ENCODE measurements at regions not wholly inside any gene's neighbourhood (a gene's known extent, or its start where the extent isn't known, plus 50 kb on each side); places are given as distances from the start of the nearest gene placed in this dataset.

- H3K27ac ChIP-seq: peak overlapping the region in 20 of 21 experiments; percentile 19 to 90 (median 73)
Measured at GRCh38 chr6:71419217-71420094, 130.8 kb downstream of the OGFRL1 start.

DNA sequence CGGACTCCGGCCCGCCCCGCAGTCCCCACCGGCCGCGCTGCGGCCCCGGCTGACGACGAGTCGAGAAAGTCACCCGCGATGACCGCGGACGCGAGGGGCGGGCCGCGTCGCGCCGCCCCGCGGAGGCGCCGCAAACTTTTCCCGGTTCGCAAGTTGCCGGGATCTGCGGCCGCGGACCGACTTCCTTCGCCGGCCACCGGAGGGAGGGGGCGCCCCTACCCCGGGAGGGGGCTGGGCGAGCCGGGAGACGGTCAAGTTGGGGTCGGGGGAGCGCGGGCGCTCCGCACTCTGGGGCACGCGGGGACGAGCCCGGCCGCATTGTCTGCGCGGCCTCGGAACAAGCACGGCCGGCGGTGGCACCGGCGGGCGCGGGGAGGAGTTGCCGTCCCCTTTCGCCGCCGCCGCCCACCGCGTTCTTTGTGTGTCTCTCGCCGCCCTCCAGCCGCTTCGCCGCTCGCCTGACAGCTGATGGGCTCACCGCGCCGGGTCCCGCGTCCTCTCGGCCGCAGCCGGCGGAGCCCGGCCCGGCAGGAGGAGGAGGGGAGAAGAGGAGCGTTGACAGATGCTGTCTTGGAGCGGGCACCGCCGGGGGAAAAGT lies 131.6 kb downstream of the OGFRL1 start:
- Histone ChIP-seq H3K4me3 (peak overlapping the region; percentile 52 to 92 (median 69)), H3K27ac (peak overlapping the region in 20 of 21 experiments; percentile 19 to 90 (median 73))

More at GRCh38 chr6:71419217-71420094, 130.8 kb downstream of the OGFRL1 start:
- H3K4me3 ChIP-seq: peak overlapping the region; percentile 52 to 92 (median 69)

- H3K4me3 ChIP-seq: peak overlapping the region; percentile 52 to 92 (median 69)
- peak overlapping the region in 20 of 21 experiments; percentile 19 to 90 (median 73) for H3K27ac ChIP-seq
Measured at GRCh38 chr6:71420693-71421328, 132.2 kb downstream of the OGFRL1 start.

DNA sequence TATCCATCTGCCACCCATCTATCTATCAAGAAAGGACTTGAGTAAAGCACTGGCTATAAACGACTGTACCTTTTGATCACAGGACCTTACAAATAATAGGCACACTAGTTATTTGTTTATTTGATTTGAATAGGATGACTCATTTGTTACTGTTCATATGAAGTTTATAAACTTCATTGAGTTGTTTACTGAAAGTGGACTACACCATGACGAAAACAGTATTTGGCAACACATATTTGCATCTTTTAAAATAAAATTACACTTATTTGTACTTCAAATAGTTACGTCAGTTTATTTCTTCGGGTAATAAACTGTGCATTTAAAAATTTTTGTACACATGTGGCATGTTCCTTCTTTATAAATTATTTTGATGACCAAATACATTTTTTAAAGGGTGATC lies 133.0 kb downstream of the OGFRL1 start:
- no peak overlapping the region for H3K4me3 ChIP-seq
- H3K27ac ChIP-seq: no peak overlapping the region

DNA sequence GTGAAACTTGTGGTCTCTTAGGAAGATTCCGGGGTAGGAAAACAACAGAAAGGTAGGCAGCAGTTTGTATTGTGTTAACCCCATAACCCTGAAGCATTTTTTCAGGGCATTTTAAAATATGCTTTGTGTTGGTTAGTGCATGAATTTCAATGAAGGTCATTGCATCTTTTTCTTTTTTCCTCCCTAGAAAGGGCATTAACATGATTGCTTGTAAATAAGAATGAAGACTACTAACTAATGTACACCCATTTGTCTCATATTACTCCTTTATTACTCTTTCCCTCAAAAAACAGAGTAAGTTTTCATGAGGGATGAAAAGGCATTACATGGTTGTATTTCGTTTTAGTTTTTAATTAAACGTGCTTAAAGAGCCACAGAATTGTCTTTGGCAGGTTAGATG lies 141.4 kb downstream of the OGFRL1 start:
- no peak overlapping the region for H3K4me3 ChIP-seq
- no peak overlapping the region for H3K27ac ChIP-seq

DNA sequence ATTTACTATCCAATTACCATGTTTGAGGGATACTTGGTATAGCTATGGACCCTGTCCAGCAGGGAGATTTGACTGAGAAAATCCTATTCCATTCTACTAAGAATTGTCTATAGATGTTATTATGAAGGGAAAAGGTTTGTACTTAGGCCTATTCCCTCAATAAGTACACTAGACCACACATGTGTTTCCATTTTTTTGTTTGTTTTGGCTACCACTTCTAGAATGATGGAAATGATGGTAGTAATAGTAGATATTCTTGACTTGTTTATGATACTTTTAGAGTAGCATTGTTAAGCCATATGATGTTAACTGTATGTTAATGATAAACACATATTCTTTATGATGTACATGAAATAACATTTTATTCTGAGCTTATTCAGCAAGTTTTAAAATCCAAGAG lies 144.8 kb downstream of the OGFRL1 start:
- H3K4me3 ChIP-seq: no peak overlapping the region

DNA sequence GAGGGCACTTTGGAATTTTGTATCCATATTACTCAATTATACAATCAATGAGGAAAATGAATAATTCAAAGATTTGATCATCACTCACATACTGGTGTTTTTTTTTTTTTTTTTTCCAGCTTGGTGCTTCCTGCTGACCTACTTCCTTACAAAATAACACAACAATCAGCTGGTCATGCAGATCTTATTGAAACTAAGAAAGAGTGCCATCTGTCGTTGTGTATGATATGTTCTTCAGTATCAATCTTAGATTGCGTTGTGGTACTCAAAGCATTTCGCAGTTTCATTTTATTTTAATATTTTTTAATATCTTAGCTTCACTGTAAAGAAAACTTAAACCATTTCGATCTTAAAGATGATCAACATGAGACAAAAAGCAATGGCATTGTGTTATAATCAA lies 155.6 kb downstream of the OGFRL1 start:
- Histone ChIP-seq H3K4me3 (no peak overlapping the region), H3K27ac (no peak overlapping the region)

More for the DNA sequence above, 144.8 kb downstream of the OGFRL1 start:
- no peak overlapping the region for H3K27ac ChIP-seq

DNA sequence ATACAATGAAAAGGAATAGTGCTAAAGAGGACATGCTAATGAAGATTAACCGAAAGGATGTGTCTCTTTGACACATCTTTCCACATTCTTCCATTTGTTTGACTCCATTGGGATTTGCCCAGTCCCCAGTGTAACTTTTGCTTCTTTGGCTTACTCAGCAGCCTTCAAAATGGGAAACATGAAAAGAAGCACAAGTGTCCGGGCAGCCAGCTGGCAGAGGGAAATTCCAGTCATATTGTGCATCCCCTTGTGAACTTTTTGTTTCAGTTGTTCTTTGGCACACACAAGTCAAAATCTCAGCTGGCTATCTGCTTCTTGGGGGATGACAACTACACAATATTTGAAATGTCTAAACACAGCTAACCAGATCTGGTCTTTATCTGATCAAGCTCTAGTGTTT lies 157.4 kb downstream of the OGFRL1 start:
- Histone ChIP-seq H3K27ac (peak overlapping the region in 2 of 21 experiments; percentile 19 to 29), H3K4me3 (no peak overlapping the region)

DNA sequence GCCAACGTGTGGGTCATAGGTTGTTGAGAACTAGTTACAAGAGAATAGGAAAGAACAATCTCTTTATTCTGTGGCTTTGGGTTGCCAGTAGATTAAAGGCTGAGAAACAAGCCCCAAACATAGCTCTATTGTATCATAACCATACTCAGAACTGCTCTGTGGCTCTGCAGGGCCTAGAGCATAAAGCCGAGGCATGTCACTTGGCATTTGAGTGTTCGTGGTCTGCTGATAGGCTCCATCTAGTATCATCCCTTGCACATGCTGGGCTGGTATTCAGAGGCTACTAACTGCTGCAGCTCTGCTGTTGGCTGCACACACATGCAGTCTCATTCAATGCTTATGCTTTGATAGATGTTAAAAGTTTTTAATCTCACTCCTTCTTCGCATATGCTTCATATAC lies 157.9 kb downstream of the OGFRL1 start:
- Histone ChIP-seq H3K27ac (peak overlapping the region in 1 of 21 experiments; percentile 19), H3K4me3 (no peak overlapping the region)

DNA sequence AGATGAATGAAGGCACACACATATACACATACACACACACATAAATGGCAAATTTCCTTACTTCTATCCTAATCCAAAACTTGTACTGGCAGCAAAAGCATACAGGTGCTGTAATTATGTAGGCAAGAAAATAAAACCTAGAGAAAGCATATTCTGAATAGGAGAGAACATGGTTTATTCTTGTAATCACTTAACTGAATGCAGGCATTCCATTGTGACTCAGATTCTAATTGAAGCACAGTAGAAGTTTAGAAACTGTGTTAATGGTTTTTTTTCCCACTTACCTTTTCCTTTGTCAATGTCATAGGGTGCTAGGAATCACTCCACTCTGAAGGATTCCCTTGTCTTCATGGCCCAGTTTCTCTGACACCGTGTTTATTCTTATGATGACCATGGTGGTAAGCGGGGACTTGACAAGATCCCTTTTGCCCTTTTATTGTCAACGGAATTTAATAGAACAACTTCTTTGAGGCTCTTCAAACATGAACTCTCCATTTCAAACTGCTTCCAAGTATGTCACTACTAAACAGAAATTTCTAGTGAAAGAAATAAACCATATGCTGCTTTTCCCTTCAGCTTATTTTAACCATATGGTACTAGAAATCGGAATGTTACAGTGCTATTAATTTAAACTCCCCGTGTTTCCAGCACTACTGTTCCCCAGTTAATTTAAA lies 164.2 kb downstream of the OGFRL1 start:
- Histone ChIP-seq H3K4me3 (no peak overlapping the region), H3K27ac (no peak overlapping the region)

- no peak overlapping the region for H3K27ac ChIP-seq
Measured at GRCh38 chr6:71453371-71453706, 164.7 kb downstream of the OGFRL1 start.

DNA sequence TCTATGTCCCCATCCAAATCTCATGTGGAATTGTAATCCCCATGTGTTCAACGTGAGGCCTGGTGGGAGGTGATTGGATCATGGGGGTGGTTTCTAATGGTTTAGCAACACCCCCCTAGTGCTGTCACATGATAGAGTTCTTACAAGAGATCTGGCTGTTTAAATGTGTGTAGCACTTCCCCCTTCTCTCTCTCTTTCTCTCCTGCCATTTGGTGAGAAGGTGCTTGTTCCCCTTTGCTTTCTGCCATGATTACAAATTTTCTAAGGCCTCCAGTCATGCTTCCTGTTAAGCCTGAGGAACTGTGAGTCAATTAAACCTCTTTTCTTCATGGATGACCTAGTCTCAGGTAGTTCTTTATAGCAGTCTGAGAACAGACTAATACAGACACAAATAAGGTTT lies 165.4 kb downstream of the OGFRL1 start:
- no peak overlapping the region for H3K27ac ChIP-seq
- no peak overlapping the region for H3K4me3 ChIP-seq

More at GRCh38 chr6:71453371-71453706, 164.7 kb downstream of the OGFRL1 start:
- H3K4me3 ChIP-seq: no peak overlapping the region

- no peak overlapping the region for H3K27ac ChIP-seq
- H3K4me3 ChIP-seq: no peak overlapping the region
Measured at GRCh38 chr6:71457929-71458328, 169.3 kb downstream of the OGFRL1 start.

DNA sequence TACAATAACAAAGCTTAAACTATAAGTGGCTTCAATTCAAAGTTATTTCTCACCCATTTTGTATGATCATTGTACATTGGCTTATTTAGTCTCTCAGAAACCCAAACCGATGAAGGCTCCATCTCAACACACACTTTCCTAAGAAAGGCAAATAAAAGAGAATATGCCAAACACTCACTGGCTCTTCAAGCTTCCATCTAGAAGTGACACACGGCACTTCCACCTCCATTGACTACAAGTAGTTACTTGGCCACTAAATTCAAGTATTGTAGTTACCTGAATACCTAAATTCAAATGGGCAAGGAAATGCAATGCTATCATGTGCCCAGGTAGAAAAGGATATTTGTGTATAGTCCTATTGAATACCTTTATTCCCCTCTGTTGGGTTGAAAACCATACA lies 170.6 kb downstream of the OGFRL1 start:
- Histone ChIP-seq H3K4me3 (no peak overlapping the region), H3K27ac (no peak overlapping the region)

GRCh38 chr6:71460933-71461332 lies 172.3 kb downstream of the OGFRL1 start:
- no peak overlapping the region for H3K4me3 ChIP-seq
- H3K27ac ChIP-seq: no peak overlapping the region

DNA sequence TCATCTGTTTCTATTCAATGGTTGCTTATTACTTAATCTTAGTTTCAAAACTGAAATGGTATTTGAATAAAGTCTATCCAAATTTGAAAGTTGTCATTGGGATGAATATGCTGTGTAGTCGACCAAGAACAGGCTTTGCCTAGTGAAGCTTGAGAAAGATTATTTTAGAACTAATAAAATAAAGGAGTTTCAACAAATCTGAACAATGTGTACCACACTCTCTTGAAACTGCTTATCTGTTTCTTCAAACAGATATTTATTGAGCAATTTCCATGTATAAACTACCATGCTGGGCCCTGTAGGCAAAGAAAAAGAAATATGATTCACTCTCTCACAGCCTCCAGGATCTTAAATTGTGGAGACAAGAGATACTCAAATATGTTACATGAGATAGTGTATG lies 174.4 kb downstream of the OGFRL1 start:
- Histone ChIP-seq H3K27ac (no peak overlapping the region), H3K4me3 (no peak overlapping the region)

DNA sequence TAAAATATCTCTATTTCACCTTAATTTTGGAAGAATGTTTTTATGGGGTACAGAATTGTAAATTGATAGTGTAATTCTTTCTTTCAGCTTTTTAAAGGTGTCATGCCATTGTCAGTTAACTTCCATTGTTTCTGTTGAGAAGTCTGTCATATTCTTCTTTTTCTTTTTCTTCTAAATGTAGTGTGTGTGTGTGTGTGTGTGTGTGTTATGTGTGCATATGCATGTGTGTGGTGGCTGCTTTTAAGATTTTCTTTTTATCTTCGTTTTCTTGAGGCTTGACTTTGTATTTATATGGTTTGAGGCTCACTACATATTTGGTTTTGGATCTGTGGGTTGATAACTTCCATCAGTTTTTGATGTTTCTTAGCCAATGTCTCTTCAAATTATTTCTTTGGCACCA lies 176.5 kb downstream of the OGFRL1 start:
- H3K4me3 ChIP-seq: no peak overlapping the region
- H3K27ac ChIP-seq: no peak overlapping the region

- H3K4me3 ChIP-seq: no peak overlapping the region
- no peak overlapping the region for H3K27ac ChIP-seq
Measured at GRCh38 chr6:71466362-71466761, 177.8 kb downstream of the OGFRL1 start.

DNA sequence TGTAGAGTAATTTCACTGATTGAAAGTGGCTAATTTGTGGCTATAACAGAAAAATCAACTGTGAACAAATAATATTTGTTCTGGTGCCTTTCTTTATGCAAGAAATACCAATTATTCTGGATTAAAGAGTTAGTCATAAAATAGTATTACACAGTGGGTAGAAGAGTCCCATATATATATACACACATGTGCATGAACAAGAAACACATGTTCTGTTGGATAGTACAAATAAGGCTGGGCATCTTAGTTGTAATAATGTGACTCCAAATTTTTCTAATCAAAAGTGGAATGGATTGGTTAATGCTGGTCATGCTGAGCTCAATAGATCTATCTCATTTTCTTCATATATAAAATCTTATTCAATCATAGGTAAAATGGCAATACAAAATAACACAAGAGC lies 179.4 kb downstream of the OGFRL1 start:
- Histone ChIP-seq H3K27ac (peak overlapping the region in 1 of 21 experiments; percentile 44), H3K4me3 (no peak overlapping the region)
